NT2/D1 (cell line): ENCODE measurements at regions not wholly inside any gene's neighbourhood (a gene's known extent, or its start where the extent isn't known, plus 50 kb on each side); places are given as distances from the start of the nearest gene placed in this dataset.

Source experiments
- YY1 ChIP-seq: IDR thresholded peaks from 2 replicates; pipeline ENCODE4 v1.6.1; 2011; ENCODE audit not compliant: insufficient read length, insufficient read depth
- ZNF274 ChIP-seq: IDR thresholded peaks from 2 replicates; pipeline ENCODE4 v1.6.1; 2011; ENCODE audit warnings: mild to moderate bottlenecking, low read depth, low read length

DNA sequence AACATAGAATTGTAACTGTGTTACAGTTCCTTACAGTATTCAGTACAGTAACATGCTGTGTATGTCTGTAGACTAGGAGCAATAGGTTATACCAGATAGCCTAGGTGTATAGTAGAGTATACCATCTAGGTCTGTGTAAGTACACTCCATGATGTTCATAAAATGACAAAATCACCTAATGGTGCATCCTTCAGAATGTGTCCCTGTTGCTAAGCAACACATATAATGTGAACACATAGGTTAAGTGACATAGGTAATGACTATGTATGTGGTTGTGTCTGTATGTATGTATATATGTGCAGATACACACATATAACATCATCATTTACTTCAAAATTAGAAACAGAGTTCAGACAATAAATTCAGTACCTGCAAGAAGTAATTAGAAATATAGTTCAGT lies 146.8 kb upstream of the GAP43 start:
- TF ChIP-seq ZNF274 (no peak), YY1 (no peak)
